Tibial artery (tissue), 4 donors: ENCODE measurements at regions not wholly inside any gene's neighbourhood (a gene's known extent, or its start where the extent isn't known, plus 50 kb on each side); places are given as distances from the start of the nearest gene placed in this dataset.

Experiments used
- DNase-seq, 2 donors: peaks; one replicate each; pipeline ENCODE4 v3.0.0-alpha.2; 2019
- H3K27ac ChIP-seq, 2 donors: fragments of 200-600 bp; sonication (generic) in 1 of 2; 1 replicate in 1 of 2; 2 replicates in 1 of 2; pipeline ENCODE4 v1.5.1; 2018 to 2019; ENCODE audit warnings: mild to moderate bottlenecking in 1 of 2
- H3K27me3 ChIP-seq, 2 donors: fragments of 200-600 bp; sonication (generic) in 1 of 2; one replicate each; pipeline versions ENCODE4 v1.5.1 to v1.6.0; 2016 to 2019
- H3K36me3 ChIP-seq, 3 donors: fragments of 200-600 bp; sonication (generic) in 2 of 3; one replicate each; pipeline ENCODE4 v1.5.1; 2016 to 2019; ENCODE audit warnings: mild to moderate bottlenecking in 2 of 3
- H3K4me1 ChIP-seq, 4 donors: fragments of 200-600 bp; sonication (generic) in 2 of 4; 1 replicate in 3 of 4; 2 replicates in 1 of 4; pipeline ENCODE4 v1.5.1; 2016 to 2019
- H3K4me3 ChIP-seq, 2 donors: fragments of 200-600 bp; sonication (generic) in 1 of 2; 1 replicate in 1 of 2; 2 replicates in 1 of 2; pipeline ENCODE4 v1.5.1; 2018 to 2019; ENCODE audit warnings: mild to moderate bottlenecking in 2 of 2
- H3K9me3 ChIP-seq, 3 donors: fragments of 200-600 bp; sonication (generic) in 1 of 3; one replicate each; pipeline ENCODE4 v1.5.1; 2016 to 2019
- intact Hi-C: fragments of 100-400 bp; cut with DNase I; formaldehyde crosslinking; loops from one replicate; pipeline ENCODE4 v1.15.0; 2023; ENCODE audit warnings: low total_unique reads
- TF ChIP-seq, protein P1 (sequence below), 2 experiments: fragments of 200-600 bp in 1 of 2; fragments of 450-650 bp in 1 of 2; IDR thresholded peaks; one replicate each; pipeline ENCODE4 v1.5.1; 2017 to 2019; ENCODE audit warnings: antibody characterized with exemption in 2 of 2, mild to moderate bottlenecking in 1 of 2, moderate library complexity in 1 of 2

GRCh38 chr4:171719691-171720090, 93.5 kb upstream of the GALNTL6 start:
- H3K4me1 ChIP-seq, result no peaks in the 10 kb centered on the region
- intact Hi-C loops, result no loop called here
- H3K9me3 ChIP-seq, result no peaks in the 10 kb centered on the region
- no peak for DNase-seq
- TF ChIP-seq, protein P1, sequence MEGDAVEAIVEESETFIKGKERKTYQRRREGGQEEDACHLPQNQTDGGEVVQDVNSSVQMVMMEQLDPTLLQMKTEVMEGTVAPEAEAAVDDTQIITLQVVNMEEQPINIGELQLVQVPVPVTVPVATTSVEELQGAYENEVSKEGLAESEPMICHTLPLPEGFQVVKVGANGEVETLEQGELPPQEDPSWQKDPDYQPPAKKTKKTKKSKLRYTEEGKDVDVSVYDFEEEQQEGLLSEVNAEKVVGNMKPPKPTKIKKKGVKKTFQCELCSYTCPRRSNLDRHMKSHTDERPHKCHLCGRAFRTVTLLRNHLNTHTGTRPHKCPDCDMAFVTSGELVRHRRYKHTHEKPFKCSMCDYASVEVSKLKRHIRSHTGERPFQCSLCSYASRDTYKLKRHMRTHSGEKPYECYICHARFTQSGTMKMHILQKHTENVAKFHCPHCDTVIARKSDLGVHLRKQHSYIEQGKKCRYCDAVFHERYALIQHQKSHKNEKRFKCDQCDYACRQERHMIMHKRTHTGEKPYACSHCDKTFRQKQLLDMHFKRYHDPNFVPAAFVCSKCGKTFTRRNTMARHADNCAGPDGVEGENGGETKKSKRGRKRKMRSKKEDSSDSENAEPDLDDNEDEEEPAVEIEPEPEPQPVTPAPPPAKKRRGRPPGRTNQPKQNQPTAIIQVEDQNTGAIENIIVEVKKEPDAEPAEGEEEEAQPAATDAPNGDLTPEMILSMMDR (IDR thresholded peaks at IDR 0.05), result no peak
- no peak overlapping the region for H3K4me3 ChIP-seq
- no peak overlapping the region for H3K27ac ChIP-seq
- no peaks in the 10 kb centered on the region for H3K27me3 ChIP-seq
- H3K36me3 ChIP-seq, result no peaks in the 10 kb centered on the region

GRCh38 chr4:171718665-171719064, 94.5 kb upstream of the GALNTL6 start:
- Histone ChIP-seq H3K36me3 (no peaks in the 10 kb centered on the region), H3K9me3 (no peaks in the 10 kb centered on the region), H3K4me1 (no peaks in the 10 kb centered on the region), H3K27ac (no peak overlapping the region), H3K27me3 (no peaks in the 10 kb centered on the region), H3K4me3 (no peak overlapping the region)
- TF ChIP-seq, protein P1 (IDR thresholded peaks at IDR 0.05), result no peak
- no peak for DNase-seq
- intact Hi-C loops, result no loop called here

DNA sequence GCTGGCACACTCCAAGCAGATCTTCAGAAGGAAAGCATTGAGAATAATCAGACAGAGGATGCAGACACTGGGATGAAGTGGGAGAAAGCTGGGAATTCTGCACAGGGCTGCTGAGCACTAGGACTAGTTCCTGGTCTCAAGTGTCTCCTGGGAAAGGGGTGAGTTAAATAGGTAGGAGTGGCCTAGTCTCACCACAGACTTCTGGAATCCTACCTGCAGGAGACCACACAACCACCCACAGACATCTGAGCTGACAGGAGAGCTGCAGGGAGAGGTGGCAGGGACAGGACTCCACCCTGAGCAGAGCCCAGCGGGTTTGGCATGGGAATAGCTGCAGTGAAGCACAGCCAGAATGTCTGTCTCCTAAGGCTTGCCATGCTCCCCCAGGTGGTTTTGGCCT, 95.1 kb upstream of the GALNTL6 start:
- H3K4me1 ChIP-seq, result no peaks in the 10 kb centered on the region
- intact Hi-C loops, result no loop called here
- H3K9me3 ChIP-seq, result no peaks in the 10 kb centered on the region

GRCh38 chr4:171717231-171717741, 95.9 kb upstream of the GALNTL6 start:
- H3K9me3 ChIP-seq, result no peaks in the 10 kb centered on the region
- no peak for DNase-seq
- H3K4me1 ChIP-seq, result no peaks in the 10 kb centered on the region
- no peak overlapping the region for H3K27ac ChIP-seq
- no peaks in the 10 kb centered on the region for H3K36me3 ChIP-seq
- intact Hi-C loops, result no loop called here
- no peak overlapping the region for H3K4me3 ChIP-seq
- TF ChIP-seq, protein P1 (IDR thresholded peaks at IDR 0.05), result no peak
- H3K27me3 ChIP-seq, result no peaks in the 10 kb centered on the region

More for the DNA sequence above, 95.1 kb upstream of the GALNTL6 start:
- H3K36me3 ChIP-seq, result no peaks in the 10 kb centered on the region
- no peak overlapping the region for H3K27ac ChIP-seq
- no peaks in the 10 kb centered on the region for H3K27me3 ChIP-seq
- no peak for DNase-seq
- TF ChIP-seq, protein P1 (IDR thresholded peaks at IDR 0.05), result no peak
- H3K4me3 ChIP-seq, result no peak overlapping the region

GRCh38 chr4:171715973-171716372, 97.2 kb upstream of the GALNTL6 start:
- Histone ChIP-seq H3K4me1 (no peaks in the 10 kb centered on the region), H3K27me3 (no peaks in the 10 kb centered on the region), H3K4me3 (no peak overlapping the region), H3K36me3 (no peaks in the 10 kb centered on the region), H3K9me3 (no peaks in the 10 kb centered on the region), H3K27ac (no peak overlapping the region)
- TF ChIP-seq, protein P1 (IDR thresholded peaks at IDR 0.05), result no peak
- no peak for DNase-seq
- intact Hi-C loops, result no loop called here
